SH-SY5Y (cell line): ENCODE measurements at regions not wholly inside any gene's neighbourhood (a gene's known extent, or its start where the extent isn't known, plus 50 kb on each side); places are given as distances from the start of the nearest gene placed in this dataset.

Experiments
- GATA2 ChIP-seq: IDR thresholded peaks from 2 replicates; pipeline ENCODE4 v1.6.1; 2011; ENCODE audit warnings: mild to moderate bottlenecking, low read depth, low read length
- GATA3 ChIP-seq: IDR thresholded peaks from 2 replicates; pipeline ENCODE4 v1.6.1; 2011; ENCODE audit warnings: low read depth, mild to moderate bottlenecking, low read length, moderate library complexity

GRCh38 chr3:30297112-30297511 is 309.3 kb upstream of the TGFBR2 start:
- TF ChIP-seq GATA2 (no peak), GATA3 (no peak)
